ENCODE measurements at regions not wholly inside any gene's neighbourhood (a gene's known extent, or its start where the extent isn't known, plus 50 kb on each side); places are given as distances from the start of the nearest gene placed in this dataset.

- POLR2A ChIA-PET (ENCODE audit: unreplicated experiment), result no interaction called here
- Histone ChIP-seq H2BK15ac (ENCODE audit: low read depth, low read length) (no peak overlapping the region), H4K20me1 (ENCODE audit: insufficient read depth, low read length) (no peaks in the 10 kb centered on the region), H3K9me1 (ENCODE audit: insufficient read depth, low read length) (peaks cover 14% of the 10 kb centered on the region), H3K27me3 (ENCODE audit: control insufficient read depth, insufficient read depth, low read length) (no peaks in the 10 kb centered on the region), H4K5ac (ENCODE audit: low read depth, low read length) (no peak overlapping the region), H2AK5ac (ENCODE audit: low read depth, low read length) (no peak overlapping the region), H3K79me1 (ENCODE audit: low read depth in 1 of 2, low read length in 2 of 2) (no peaks in the 10 kb centered on the region), H3K4me3 (ENCODE audit: insufficient read depth, low read depth, low read length) (no peak overlapping the region), H3K18ac (ENCODE audit: low read depth, low read length) (no peak overlapping the region), H3K56ac (ENCODE audit: extremely low read depth, insufficient read depth, low read length) (no peak overlapping the region), H3K4ac (ENCODE audit: low read depth, low read length) (no peak overlapping the region), H3K23ac (ENCODE audit: low read depth, low read length) (no peak overlapping the region), H4K8ac (ENCODE audit: low read depth in 2 of 2, low read length in 2 of 2) (no peak overlapping the region), H3K4me1 (ENCODE audit: control insufficient read depth, insufficient read depth, low read length) (peaks cover 2% of the 10 kb centered on the region; the same call in 1 of the 2 replicates), H4K91ac (ENCODE audit: insufficient read depth, low read depth, low read length) (no peak overlapping the region), H3K4me2 (ENCODE audit: low read depth, low read length) (no peak overlapping the region), H3K9ac (ENCODE audit: low read depth, low read length) (no peak overlapping the region), H3K27ac (ENCODE audit: insufficient read depth, low read length) (no peak overlapping the region), H3K36me3 (ENCODE audit: control insufficient read depth, insufficient read depth, low read length) (peaks cover 30% of the 10 kb centered on the region), H2BK20ac (ENCODE audit: low read depth, low read length) (no peak overlapping the region), H3K14ac (replicated peaks; ENCODE audit: low read depth, low read length) (no peak overlapping the region), H3K9me3 (ENCODE audit: control insufficient read depth, insufficient read depth, low read length) (no peaks in the 10 kb centered on the region), H2BK5ac (ENCODE audit: low read depth, low read length, poor library complexity, severe bottlenecking) (no peak overlapping the region), H2AK9ac (replicated peaks; ENCODE audit: low read depth, low read length, poor library complexity) (no peak overlapping the region), H2BK120ac (ENCODE audit: low read depth, low read length) (no peak overlapping the region), H2AFZ (replicated peaks; ENCODE audit: low read length, poor library complexity) (no peak overlapping the region)
- dilution Hi-C loops (cut with HindIII; ENCODE audit: low sequenced_read_pairs, unreplicated experiment), result no loop called here
- in situ Hi-C loops (cut with MboI; ENCODE audit: low sequenced_read_pairs), result no loop called here
- ATAC-seq (ENCODE audit: low read depth), result no peak
- intact Hi-C loops (cut with micrococcal nuclease), result no loop called here
- TF ChIP-seq ELK1 (IDR thresholded peaks at IDR 0.05; ENCODE audit: borderline replicate concordance, low read depth, low read length) (no peak), USF2 (IDR thresholded peaks at IDR 0.05; ENCODE audit: low read depth, low read length) (no peak), RCOR1 (IDR thresholded peaks at IDR 0.05; ENCODE audit: insufficient replicate concordance, low read length) (no peak), MXI1 (IDR thresholded peaks at IDR 0.05; ENCODE audit: borderline replicate concordance, low read depth, low read length) (no peak), CTCF (conservative IDR thresholded peaks at IDR 0.05; ENCODE audit: low read depth, low read length) (no peak), FOS (IDR thresholded peaks at IDR 0.05; ENCODE audit: low read depth, low read length) (no peak), RAD21 (IDR thresholded peaks at IDR 0.05; ENCODE audit: low read length) (no peak), RFX5 (IDR thresholded peaks at IDR 0.05; ENCODE audit: low read depth, low read length) (no peak), MAZ (IDR thresholded peaks at IDR 0.05; ENCODE audit: borderline replicate concordance, low read depth, low read length) (no peak), SMC3 (IDR thresholded peaks at IDR 0.05; ENCODE audit: low read depth, low read length) (no peak), CHD1 (IDR thresholded peaks at IDR 0.05; ENCODE audit: low read depth, low read length) (no peak), POLR2A (IDR thresholded peaks at IDR 0.05; ENCODE audit: low read depth, low read length) (no peak), NFE2L2 (IDR thresholded peaks at IDR 0.05; ENCODE audit: low read depth, low read length) (no peak), BHLHE40 (IDR thresholded peaks at IDR 0.05; ENCODE audit: low read depth, low read length) (no peak)
- CTCF ChIA-PET, result interaction anchor here (1.1 kb wide), 1 partner anchor 193 kb away, joined by 3 read pairs; no protein-coding TSS in a partner anchor
- no CpG with 5 or more reads among the region's 7 CpGs for WGBS, 2 experiments (ENCODE audit: extremely low coverage in 2 of 2, insufficient read length in 1 of 2)
- no TSS peak for BruUV-seq (replicated peaks)
- no peak for DNase-seq
Measured at GRCh38 chr1:232437510-232437909, 192.4 kb downstream of the SIPA1L2 start.

Measured in IMR-90 (cell line).